DND-41 (cell line): ENCODE measurements at regions not wholly inside any gene's neighbourhood (a gene's known extent, or its start where the extent isn't known, plus 50 kb on each side); places are given as distances from the start of the nearest gene placed in this dataset.

Experiments used
- ATAC-seq: fragments of 200-7000 bp; cut with Tn5 transposase; 3 replicates; pipeline ENCODE4 v1.9.1; 2021; ENCODE audit warnings: low read depth; ENCODE audit not compliant: insufficient read depth
- DNase-seq: peaks from one replicate; pipeline ENCODE4 v3.0.0-alpha.2; 2020
- H2AFZ ChIP-seq: 2 replicates; pipeline ENCODE4 v1.6.0; 2012; ENCODE audit warnings: low read depth, low read length
- H3K27ac ChIP-seq: 2 replicates; pipeline ENCODE4 v1.5.1; 2012; ENCODE audit warnings: low read length, inconsistent platforms
- H3K27me3 ChIP-seq: fragments of 200-600 bp; sonication (generic); 2 replicates; pipeline ENCODE4 v1.6.0; 2012; ENCODE audit warnings: low read length, mild to moderate bottlenecking, inconsistent platforms; ENCODE audit not compliant: insufficient read depth, poor library complexity
- H3K36me3 ChIP-seq: 2 replicates; pipeline ENCODE4 v1.5.1; 2012; ENCODE audit warnings: low read length, inconsistent platforms; ENCODE audit not compliant: insufficient read depth
- H3K4me1 ChIP-seq: 2 replicates; pipeline ENCODE4 v1.5.1; 2012; ENCODE audit warnings: mild to moderate bottlenecking, low read length; ENCODE audit not compliant: insufficient read depth
- H3K4me2 ChIP-seq: 2 replicates; pipeline ENCODE4 v1.6.0; 2012; ENCODE audit warnings: mild to moderate bottlenecking, moderate library complexity, low read length, inconsistent platforms; ENCODE audit not compliant: insufficient read depth
- H3K4me3 ChIP-seq, 2 experiments: fragments of 200-600 bp in 1 of 2; shearing (Covaris generic) in 1 of 2; 2 replicates each; pipeline ENCODE4 v1.5.1; 2012 to 2016; ENCODE audit warnings: inconsistent platforms in 2 of 2, low read length in 2 of 2, mild to moderate bottlenecking in 2 of 2, low read depth in 1 of 2, moderate library complexity in 1 of 2
- H3K79me2 ChIP-seq: 2 replicates; pipeline ENCODE4 v1.6.0; 2012; ENCODE audit warnings: low read length, inconsistent platforms; ENCODE audit not compliant: insufficient read depth
- H3K9ac ChIP-seq: 2 replicates; pipeline ENCODE4 v1.6.0; 2012; ENCODE audit warnings: low read depth, mild to moderate bottlenecking, inconsistent platforms, low read length, moderate library complexity
- H3K9me3 ChIP-seq: 2 replicates; pipeline ENCODE4 v1.5.1; 2012; ENCODE audit warnings: low read length, moderate library complexity, mild to moderate bottlenecking, inconsistent platforms; ENCODE audit not compliant: insufficient read depth, severe bottlenecking
- H4K20me1 ChIP-seq: 2 replicates; pipeline ENCODE4 v1.6.0; 2012; ENCODE audit warnings: low read length; ENCODE audit not compliant: insufficient read depth
- CTCF ChIP-seq: IDR thresholded peaks from 2 replicates; pipeline ENCODE4 v1.5.1; 2012; ENCODE audit warnings: borderline replicate concordance, low read length, moderate library complexity, mild to moderate bottlenecking; ENCODE audit not compliant: poor library complexity, severe bottlenecking; ENCODE audit errors: extremely low read depth
- EZH2 ChIP-seq: IDR thresholded peaks from 3 replicates; pipeline ENCODE4 v1.6.1; 2012; ENCODE audit warnings: borderline replicate concordance, low read depth, mild to moderate bottlenecking, moderate library complexity, low read length, inconsistent platforms; ENCODE audit not compliant: severe bottlenecking

- TF ChIP-seq CTCF = no peak
- no peak for TF ChIP-seq EZH2
- H3K9ac ChIP-seq = no peak overlapping the region
- H3K27me3 ChIP-seq = no peaks in the 10 kb centered on the region
- no peaks in the 10 kb centered on the region for H4K20me1 ChIP-seq
- no peak overlapping the region for H3K27ac ChIP-seq
- H2AFZ ChIP-seq = no peak overlapping the region
- no peak for ATAC-seq
- H3K4me3 ChIP-seq = no peak overlapping the region
- DNase-seq = no peak
- no peaks in the 10 kb centered on the region for H3K36me3 ChIP-seq
- no peak overlapping the region for H3K4me2 ChIP-seq
- H3K4me1 ChIP-seq = no peaks in the 10 kb centered on the region
- H3K9me3 ChIP-seq = no peaks in the 10 kb centered on the region
- H3K79me2 ChIP-seq = no peaks in the 10 kb centered on the region
Measured at GRCh38 chr3:159634483-159634882, 354.2 kb upstream of the IL12A start.

GRCh38 chr3:159635047-159635641 is 353.5 kb upstream of the IL12A start:
- no peaks in the 10 kb centered on the region for H3K9me3 ChIP-seq
- H3K79me2 ChIP-seq = no peaks in the 10 kb centered on the region
- DNase-seq (no peak), ATAC-seq (no peak)
- no peak overlapping the region for H3K9ac ChIP-seq
- no peak overlapping the region for H3K27ac ChIP-seq
- no peaks in the 10 kb centered on the region for H3K27me3 ChIP-seq
- TF ChIP-seq CTCF (no peak), EZH2 (no peak)
- H2AFZ ChIP-seq = no peak overlapping the region
- no peak overlapping the region for H3K4me3 ChIP-seq
- no peaks in the 10 kb centered on the region for H4K20me1 ChIP-seq
- H3K4me2 ChIP-seq = no peak overlapping the region
- no peaks in the 10 kb centered on the region for H3K4me1 ChIP-seq
- no peaks in the 10 kb centered on the region for H3K36me3 ChIP-seq

- H3K9ac ChIP-seq = no peak overlapping the region
- H4K20me1 ChIP-seq = no peaks in the 10 kb centered on the region
- ATAC-seq = no peak
- H3K4me2 ChIP-seq = no peak overlapping the region
- H3K27me3 ChIP-seq = no peaks in the 10 kb centered on the region
- no peak for DNase-seq
- TF ChIP-seq CTCF (no peak), EZH2 (no peak)
- no peaks in the 10 kb centered on the region for H3K4me1 ChIP-seq
- H3K4me3 ChIP-seq = no peak overlapping the region
- no peaks in the 10 kb centered on the region for H3K9me3 ChIP-seq
- no peaks in the 10 kb centered on the region for H3K79me2 ChIP-seq
- no peak overlapping the region for H2AFZ ChIP-seq
- no peaks in the 10 kb centered on the region for H3K36me3 ChIP-seq
- no peak overlapping the region for H3K27ac ChIP-seq
Measured at GRCh38 chr3:159637883-159638542, 350.6 kb upstream of the IL12A start.
